K562 (cell line): ENCODE measurements at regions not wholly inside any gene's neighbourhood (a gene's known extent, or its start where the extent isn't known, plus 50 kb on each side); places are given as distances from the start of the nearest gene placed in this dataset.

Experiments used
- CBFB ChIP-seq: sonication (generic); formaldehyde crosslinking; IDR thresholded peaks from 2 replicates; pipeline ENCODE4 v1.4.0; 2020; ENCODE audit warnings: mild to moderate bottlenecking, missing genetic modification reagents
- FOXK1 ChIP-seq: sonication (generic); formaldehyde crosslinking; IDR thresholded peaks from 2 replicates; pipeline ENCODE4 v1.8.0; 2022; ENCODE audit warnings: missing genetic modification reagents, mild to moderate bottlenecking, borderline replicate concordance
- NR3C1 ChIP-seq: sonication (generic); formaldehyde crosslinking; IDR thresholded peaks from 2 replicates; pipeline ENCODE4 v1.8.1; 2022; ENCODE audit warnings: missing genetic modification reagents
- POLR2AphosphoS5 ChIP-seq: IDR thresholded peaks from 2 replicates; pipeline ENCODE4 v1.6.1; 2011; ENCODE audit warnings: mild to moderate bottlenecking, low read depth, low read length, moderate library complexity; ENCODE audit not compliant: control insufficient read depth, insufficient read depth
- RFX5 ChIP-seq: IDR thresholded peaks from 2 replicates; pipeline ENCODE4 v1.6.1; 2011; ENCODE audit warnings: low read depth, mild to moderate bottlenecking, improper control_type of control experiment, low read length
- TBP ChIP-seq: optimal IDR thresholded peaks from 2 replicates; pipeline ENCODE3; 2011; ENCODE audit warnings: low read depth, low read length, improper control_type of control experiment
- TF ChIP-seq, protein P1 (sequence below), 3 experiments: IDR thresholded peaks in 2 of 3; conservative IDR thresholded peaks in 1 of 3; 2 replicates each; pipeline ENCODE4 v1.5.1; 2011 to 2012; ENCODE audit warnings: low read length in 3 of 3, mild to moderate bottlenecking in 3 of 3, control low read depth in 2 of 3, improper control_type of control experiment in 1 of 3, inconsistent platforms in 1 of 3, low read depth in 1 of 3, mixed read lengths in 1 of 3, moderate library complexity in 1 of 3; ENCODE audit not compliant: insufficient read depth in 2 of 3

DNA sequence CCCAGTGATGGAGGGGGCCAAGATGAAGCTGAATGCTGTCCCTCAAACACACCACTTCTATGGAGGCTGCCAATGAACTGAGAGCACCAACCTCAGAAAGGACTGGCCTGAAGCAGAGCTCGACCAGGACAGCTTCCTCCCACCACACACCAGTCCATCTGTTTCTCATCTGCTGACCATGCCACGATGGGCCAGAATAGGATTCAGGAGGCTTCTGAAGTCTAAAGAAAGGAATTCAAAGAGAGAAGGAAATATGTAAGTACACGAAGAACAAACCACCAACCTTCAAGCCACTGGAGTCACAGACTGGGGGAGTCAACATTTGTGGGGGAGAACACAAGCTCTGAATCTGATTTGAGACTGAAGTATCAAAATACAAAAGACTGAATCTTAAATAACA is 157.6 kb upstream of the CCDC68 start:
- TF ChIP-seq FOXK1 (CRISPR knock-in tag) (no peak), RFX5 (no peak), TBP (no peak), CBFB (CRISPR knock-in tag) (no peak), POLR2AphosphoS5 (no peak), NR3C1 (CRISPR knock-in tag) (no peak)
- TF ChIP-seq, protein P1, sequence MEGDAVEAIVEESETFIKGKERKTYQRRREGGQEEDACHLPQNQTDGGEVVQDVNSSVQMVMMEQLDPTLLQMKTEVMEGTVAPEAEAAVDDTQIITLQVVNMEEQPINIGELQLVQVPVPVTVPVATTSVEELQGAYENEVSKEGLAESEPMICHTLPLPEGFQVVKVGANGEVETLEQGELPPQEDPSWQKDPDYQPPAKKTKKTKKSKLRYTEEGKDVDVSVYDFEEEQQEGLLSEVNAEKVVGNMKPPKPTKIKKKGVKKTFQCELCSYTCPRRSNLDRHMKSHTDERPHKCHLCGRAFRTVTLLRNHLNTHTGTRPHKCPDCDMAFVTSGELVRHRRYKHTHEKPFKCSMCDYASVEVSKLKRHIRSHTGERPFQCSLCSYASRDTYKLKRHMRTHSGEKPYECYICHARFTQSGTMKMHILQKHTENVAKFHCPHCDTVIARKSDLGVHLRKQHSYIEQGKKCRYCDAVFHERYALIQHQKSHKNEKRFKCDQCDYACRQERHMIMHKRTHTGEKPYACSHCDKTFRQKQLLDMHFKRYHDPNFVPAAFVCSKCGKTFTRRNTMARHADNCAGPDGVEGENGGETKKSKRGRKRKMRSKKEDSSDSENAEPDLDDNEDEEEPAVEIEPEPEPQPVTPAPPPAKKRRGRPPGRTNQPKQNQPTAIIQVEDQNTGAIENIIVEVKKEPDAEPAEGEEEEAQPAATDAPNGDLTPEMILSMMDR (IDR thresholded peaks at IDR 0.05 in 2 of 3, conservative IDR thresholded peaks at IDR 0.05 in 1 of 3; ENCODE audit: insufficient read depth in 2 of 3, low read depth in 1 of 3, low read length in 3 of 3) = no peak
